ENCODE measurements at regions not wholly inside any gene's neighbourhood (a gene's known extent, or its start where the extent isn't known, plus 50 kb on each side); places are given as distances from the start of the nearest gene placed in this dataset.

- TF ChIP-seq CTCF (IDR thresholded peaks at IDR 0.05), result no peak
- H3K36me3 ChIP-seq (ENCODE audit: insufficient read depth in 1 of 2, low read depth in 1 of 2), result no peaks in the 10 kb centered on the region
- ATAC-seq (no peak), DNase-seq (no peak)
- H3K27ac ChIP-seq, result no peak overlapping the region
- no peaks in the 10 kb centered on the region for H3K9me3 ChIP-seq
- no peaks in the 10 kb centered on the region for H3K4me1 ChIP-seq
- intact Hi-C loops (cut with DNase I), result loop anchor here in 1 of 2 donors (10.0 kb wide), 1 partner anchor 236 kb away; no protein-coding TSS in a partner anchor
- H3K4me3 ChIP-seq, result no peak overlapping the region
- no peaks in the 10 kb centered on the region for H3K27me3 ChIP-seq (ENCODE audit: insufficient read depth in 3 of 3, low read length in 2 of 3)
- 34 to 47% (median 37%) methylated on average over 4 of the region's 4 CpGs for WGBS, 3 donors
Observed at GRCh38 chr9:68619072-68619471, 78.4 kb upstream of the TMEM252 start.

GRCh38 chr9:68619636-68620035 lies 79.0 kb upstream of the TMEM252 start:
- DNase-seq (no peak), ATAC-seq (no peak)
- H3K27ac ChIP-seq, result no peak overlapping the region
- intact Hi-C loops (cut with DNase I), result loop anchor here in 1 of 2 donors (10.0 kb wide), 1 partner anchor 235 kb away; no protein-coding TSS in a partner anchor
- no peak for TF ChIP-seq CTCF (IDR thresholded peaks at IDR 0.05)
- no peaks in the 10 kb centered on the region for H3K9me3 ChIP-seq
- no peaks in the 10 kb centered on the region for H3K27me3 ChIP-seq (ENCODE audit: insufficient read depth in 3 of 3, low read length in 2 of 3)
- H3K36me3 ChIP-seq (ENCODE audit: insufficient read depth in 1 of 2, low read depth in 1 of 2), result no peaks in the 10 kb centered on the region
- H3K4me1 ChIP-seq, result no peaks in the 10 kb centered on the region
- WGBS, 3 donors, result 37 to 42% (median 39%) methylated on average over 1 of the region's 1 CpG
- no peak overlapping the region for H3K4me3 ChIP-seq

- Histone ChIP-seq H3K4me3 (no peak overlapping the region), H3K4me1 (no peaks in the 10 kb centered on the region), H3K27ac (no peak overlapping the region), H3K27me3 (ENCODE audit: insufficient read depth in 3 of 3, low read length in 2 of 3) (no peaks in the 10 kb centered on the region), H3K9me3 (no peaks in the 10 kb centered on the region), H3K36me3 (ENCODE audit: insufficient read depth in 1 of 2, low read depth in 1 of 2) (no peaks in the 10 kb centered on the region)
- ATAC-seq, result no peak
- no peak for TF ChIP-seq CTCF (IDR thresholded peaks at IDR 0.05)
- intact Hi-C loops (cut with DNase I), result no loop called here
- no peak for DNase-seq
- WGBS, 3 donors, result 49 to 55% (median 52%) methylated on average over 5 of the region's 5 CpGs
Observed at GRCh38 chr9:68625559-68625958, 79.5 kb upstream of the PIP5K1B start.

- H3K27me3 ChIP-seq (ENCODE audit: insufficient read depth in 3 of 3, low read length in 2 of 3), result no peaks in the 10 kb centered on the region
- 79 to 90% (median 89%) methylated on average over 2 of the region's 2 CpGs for WGBS, 3 donors
- H3K27ac ChIP-seq, result no peak overlapping the region
- no peak for DNase-seq
- TF ChIP-seq CTCF (IDR thresholded peaks at IDR 0.05), result no peak
- no peaks in the 10 kb centered on the region for H3K36me3 ChIP-seq (ENCODE audit: insufficient read depth in 1 of 2, low read depth in 1 of 2)
- intact Hi-C loops (cut with DNase I), result no loop called here
- ATAC-seq, result no peak
- no peak overlapping the region for H3K4me3 ChIP-seq
- H3K9me3 ChIP-seq, result no peaks in the 10 kb centered on the region
- no peaks in the 10 kb centered on the region for H3K4me1 ChIP-seq
Observed at GRCh38 chr9:68626526-68626925, 78.5 kb upstream of the PIP5K1B start.

- H3K4me1 ChIP-seq, result no peaks in the 10 kb centered on the region
- H3K27ac ChIP-seq, result no peak overlapping the region
- intact Hi-C loops (cut with DNase I), result no loop called here
- H3K27me3 ChIP-seq (ENCODE audit: insufficient read depth in 3 of 3, low read length in 2 of 3), result no peaks in the 10 kb centered on the region
- DNase-seq, result no peak
- WGBS, 3 donors, result 91 to 92% (median 92%) methylated on average over 3 of the region's 3 CpGs
- H3K9me3 ChIP-seq, result no peaks in the 10 kb centered on the region
- TF ChIP-seq CTCF (IDR thresholded peaks at IDR 0.05), result no peak
- no peak overlapping the region for H3K4me3 ChIP-seq
- ATAC-seq, result no peak
- H3K36me3 ChIP-seq (ENCODE audit: insufficient read depth in 1 of 2, low read depth in 1 of 2), result no peaks in the 10 kb centered on the region
Observed at GRCh38 chr9:68627104-68627503, 77.9 kb upstream of the PIP5K1B start.

Data from psoas muscle (tissue), 7 donors.